Fibroblast of lung (primary cell): ENCODE measurements at regions not wholly inside any gene's neighbourhood (a gene's known extent, or its start where the extent isn't known, plus 50 kb on each side); places are given as distances from the start of the nearest gene placed in this dataset.

Experiments used
- DNase-seq, 2 donors: peaks; one replicate each; pipeline versions ENCODE4 v3.0.0 to v3.0.0-alpha.2; 2010; ENCODE audit warnings: low read depth in 2 of 2
- H2AFZ ChIP-seq: 2 replicates; pipeline ENCODE4 v1.5.1; 2012; ENCODE audit warnings: low read length, control low read depth, inconsistent platforms
- H3K27ac ChIP-seq: 2 replicates; pipeline ENCODE4 v1.5.1; 2011; ENCODE audit warnings: low read length, control low read depth; ENCODE audit not compliant: insufficient read depth
- H3K27me3 ChIP-seq: 2 replicates; pipeline ENCODE4 v1.5.1; 2011; ENCODE audit warnings: mild to moderate bottlenecking, low read length; ENCODE audit not compliant: control insufficient read depth, insufficient read depth
- H3K36me3 ChIP-seq: 2 replicates; pipeline ENCODE4 v1.5.1; 2011; ENCODE audit warnings: low read length; ENCODE audit not compliant: control insufficient read depth, insufficient read depth
- H3K4me1 ChIP-seq: 2 replicates; pipeline ENCODE4 v1.5.1; 2011; ENCODE audit warnings: low read length; ENCODE audit not compliant: control insufficient read depth, insufficient read depth; ENCODE audit errors: extremely low read depth
- H3K4me2 ChIP-seq: 2 replicates; pipeline ENCODE4 v1.5.1; 2011; ENCODE audit warnings: low read length, control low read depth; ENCODE audit not compliant: insufficient read depth; ENCODE audit errors: extremely low read depth
- H3K4me3 ChIP-seq, 4 experiments: fragments of 200-600 bp in 1 of 4; sonication (generic) in 1 of 4; replicated peaks in 1 of 4; 2 replicates each; pipeline ENCODE4 v1.5.1; 2011 to 2016; ENCODE audit warnings: low read length in 4 of 4, low read depth in 3 of 4, mild to moderate bottlenecking in 3 of 4, control low read depth in 2 of 4, inconsistent platforms in 1 of 4, mixed read lengths in 1 of 4; ENCODE audit not compliant: insufficient read depth in 1 of 4; ENCODE audit errors: control extremely low read depth in 1 of 4
- H3K79me2 ChIP-seq: 2 replicates; pipeline ENCODE4 v1.5.1; 2012; ENCODE audit warnings: mild to moderate bottlenecking, low read length, inconsistent platforms; ENCODE audit not compliant: control insufficient read depth, insufficient read depth
- H3K9ac ChIP-seq: 2 replicates; pipeline ENCODE4 v1.5.1; 2011; ENCODE audit warnings: mild to moderate bottlenecking, low read length, control low read depth; ENCODE audit not compliant: insufficient read depth
- H3K9me3 ChIP-seq: 2 replicates; pipeline ENCODE4 v1.5.1; 2012; ENCODE audit warnings: low read depth, low read length; ENCODE audit not compliant: control insufficient read depth, insufficient read depth
- H4K20me1 ChIP-seq: 2 replicates; pipeline ENCODE4 v1.5.1; 2011; ENCODE audit warnings: low read length; ENCODE audit not compliant: control insufficient read depth, insufficient read depth; ENCODE audit errors: extremely low read depth
- CTCF ChIP-seq, 2 donors: IDR thresholded peaks in 1 of 2; conservative IDR thresholded peaks in 1 of 2; 1 replicate in 1 of 2; 2 replicates in 1 of 2; pipeline ENCODE4 v1.5.1; 2011 to 2012; ENCODE audit warnings: low read length in 2 of 2, control low read depth in 1 of 2, inconsistent platforms in 1 of 2, low read depth in 1 of 2, mild to moderate bottlenecking in 1 of 2
- EZH2 ChIP-seq: IDR thresholded peaks from 2 replicates; pipeline ENCODE4 v1.5.1; 2012; ENCODE audit warnings: low read length, control low read depth, mild to moderate bottlenecking; ENCODE audit errors: missing control alignments

GRCh38 chr12:27176765-27177164 lies 67.3 kb upstream of the STK38L start:
- Histone ChIP-seq H3K9me3 (no peaks in the 10 kb centered on the region), H3K27me3 (no peaks in the 10 kb centered on the region), H3K9ac (no peak overlapping the region), H2AFZ (no peak overlapping the region), H3K79me2 (no peaks in the 10 kb centered on the region), H3K4me3 (no peak overlapping the region), H3K4me1 (peaks cover 13% of the 10 kb centered on the region), H3K4me2 (no peak overlapping the region), H4K20me1 (no peaks in the 10 kb centered on the region), H3K36me3 (no peaks in the 10 kb centered on the region), H3K27ac (no peak overlapping the region)
- TF ChIP-seq EZH2 (no peak), CTCF (conservative IDR thresholded peaks at IDR 0.05 in 1 of 2, IDR thresholded peaks at IDR 0.05 in 1 of 2; ENCODE audit: low read depth in 1 of 2, low read length in 2 of 2) (no peak)
- peak; percentile 73 to 79 for DNase-seq

GRCh38 chr12:27177706-27178105 lies 66.4 kb upstream of the STK38L start:
- Histone ChIP-seq H4K20me1 (no peaks in the 10 kb centered on the region), H3K4me2 (no peak overlapping the region), H3K79me2 (no peaks in the 10 kb centered on the region), H3K27ac (no peak overlapping the region), H3K9me3 (no peaks in the 10 kb centered on the region), H3K36me3 (no peaks in the 10 kb centered on the region), H3K9ac (no peak overlapping the region), H3K4me3 (no peak overlapping the region), H2AFZ (no peak overlapping the region), H3K27me3 (no peaks in the 10 kb centered on the region), H3K4me1 (peaks cover 13% of the 10 kb centered on the region)
- DNase-seq, result peak; percentile 64 to 94
- TF ChIP-seq CTCF (conservative IDR thresholded peaks at IDR 0.05 in 1 of 2, IDR thresholded peaks at IDR 0.05 in 1 of 2; ENCODE audit: low read depth in 1 of 2, low read length in 2 of 2), result no peak
- no peak for TF ChIP-seq EZH2

- Histone ChIP-seq H3K36me3 (no peaks in the 10 kb centered on the region), H3K79me2 (no peaks in the 10 kb centered on the region), H3K9ac (no peak overlapping the region), H3K4me2 (no peak overlapping the region), H3K9me3 (no peaks in the 10 kb centered on the region), H3K4me1 (peaks cover 13% of the 10 kb centered on the region), H3K27me3 (no peaks in the 10 kb centered on the region), H2AFZ (no peak overlapping the region), H4K20me1 (no peaks in the 10 kb centered on the region), H3K4me3 (no peak overlapping the region), H3K27ac (no peak overlapping the region)
- TF ChIP-seq EZH2, result no peak
- no peak for TF ChIP-seq CTCF (conservative IDR thresholded peaks at IDR 0.05 in 1 of 2, IDR thresholded peaks at IDR 0.05 in 1 of 2; ENCODE audit: low read depth in 1 of 2, low read length in 2 of 2)
- no peak for DNase-seq
Measured at GRCh38 chr12:27178255-27178654, 65.8 kb upstream of the STK38L start.
